H9 (cell line): ENCODE measurements at regions not wholly inside any gene's neighbourhood (a gene's known extent, or its start where the extent isn't known, plus 50 kb on each side); places are given as distances from the start of the nearest gene placed in this dataset.

Experiments used
- DNase-seq: peaks from one replicate; pipeline ENCODE4 v3.0.0-alpha.2; 2017
- H2AFZ ChIP-seq: one replicate; pipeline ENCODE4 v1.6.1; 2013; ENCODE audit warnings: mild to moderate bottlenecking, low read length, control low read depth, moderate library complexity
- H2AK5ac ChIP-seq: 2 replicates; pipeline ENCODE4 v1.6.1; 2013; ENCODE audit warnings: low read length, control low read depth, mixed read lengths; ENCODE audit not compliant: insufficient read length
- H2BK120ac ChIP-seq: one replicate; pipeline ENCODE4 v1.6.1; 2013; ENCODE audit warnings: low read depth, mild to moderate bottlenecking, low read length, control low read depth, inconsistent platforms; ENCODE audit not compliant: poor library complexity, severe bottlenecking
- H2BK12ac ChIP-seq: 2 replicates; pipeline ENCODE4 v1.6.1; 2013; ENCODE audit warnings: low read length, control low read depth, mixed read lengths, low read depth; ENCODE audit not compliant: insufficient read length
- H2BK15ac ChIP-seq: 2 replicates; pipeline ENCODE4 v1.6.1; 2013; ENCODE audit warnings: low read depth, low read length, control low read depth
- H2BK20ac ChIP-seq: one replicate; pipeline ENCODE4 v1.6.1; 2013; ENCODE audit warnings: low read depth, mild to moderate bottlenecking, low read length, control low read depth, inconsistent platforms; ENCODE audit not compliant: poor library complexity, severe bottlenecking
- H2BK5ac ChIP-seq: 2 replicates; pipeline ENCODE4 v1.6.1; 2013; ENCODE audit warnings: low read length, control low read depth, mixed read lengths; ENCODE audit not compliant: insufficient read length
- H3K14ac ChIP-seq: 2 replicates; pipeline ENCODE4 v1.6.1; 2013; ENCODE audit warnings: low read length, control low read depth; ENCODE audit not compliant: insufficient read depth
- H3K18ac ChIP-seq: 2 replicates; pipeline ENCODE4 v1.6.1; 2013; ENCODE audit warnings: low read depth, mild to moderate bottlenecking, mixed read lengths, low read length, control low read depth; ENCODE audit not compliant: insufficient read length
- H3K23ac ChIP-seq: 2 replicates; pipeline ENCODE4 v1.6.1; 2013; ENCODE audit warnings: low read length, control low read depth, mixed read lengths, low read depth; ENCODE audit not compliant: insufficient read length
- H3K23me2 ChIP-seq: 2 replicates; pipeline ENCODE4 v1.6.1; 2013; ENCODE audit warnings: low read depth, mild to moderate bottlenecking, mixed read lengths, low read length, control low read depth; ENCODE audit not compliant: insufficient read length, poor library complexity, severe bottlenecking
- H3K27ac ChIP-seq: 2 replicates; pipeline ENCODE4 v1.5.1; 2013; ENCODE audit warnings: low read length, control low read depth, mixed read lengths, low read depth; ENCODE audit not compliant: insufficient read length
- H3K27me3 ChIP-seq: 2 replicates; pipeline ENCODE4 v1.6.1; 2013; ENCODE audit warnings: low read length, control low read depth, inconsistent platforms; ENCODE audit not compliant: insufficient read depth
- H3K4ac ChIP-seq: 2 replicates; pipeline ENCODE4 v1.6.1; 2013; ENCODE audit warnings: low read depth, mild to moderate bottlenecking, control low read depth, inconsistent platforms, low read length, moderate library complexity
- H3K4me1 ChIP-seq: 2 replicates; pipeline ENCODE4 v1.6.1; 2013; ENCODE audit warnings: low read length, control low read depth, inconsistent platforms; ENCODE audit not compliant: insufficient read depth
- H3K4me2 ChIP-seq: 2 replicates; pipeline ENCODE4 v1.6.1; 2013; ENCODE audit warnings: low read length, control low read depth, mixed read lengths; ENCODE audit not compliant: insufficient read length, insufficient read depth
- H3K56ac ChIP-seq: 2 replicates; pipeline ENCODE4 v1.6.1; 2013; ENCODE audit warnings: low read depth, mild to moderate bottlenecking, mixed read lengths, low read length, control low read depth; ENCODE audit not compliant: insufficient read length
- H3K79me1 ChIP-seq: 2 replicates; pipeline ENCODE4 v1.6.1; 2013; ENCODE audit warnings: low read depth, mild to moderate bottlenecking, moderate library complexity, low read length, control low read depth, inconsistent platforms; ENCODE audit not compliant: insufficient read depth, poor library complexity, severe bottlenecking
- H3K79me2 ChIP-seq: 2 replicates; pipeline ENCODE4 v1.6.1; 2013; ENCODE audit warnings: low read length, control low read depth, inconsistent platforms; ENCODE audit not compliant: insufficient read depth
- H3K9ac ChIP-seq: 2 replicates; pipeline ENCODE4 v1.6.1; 2013; ENCODE audit warnings: low read length, control low read depth, mixed read lengths; ENCODE audit not compliant: insufficient read length; ENCODE audit errors: extremely low read depth
- H3K9me3 ChIP-seq: one replicate; pipeline ENCODE4 v1.6.1; 2013; ENCODE audit warnings: low read depth, low read length, inconsistent platforms; ENCODE audit not compliant: control insufficient read depth
- H3T11ph ChIP-seq: one replicate; pipeline ENCODE4 v1.6.1; 2013; ENCODE audit warnings: mild to moderate bottlenecking, low read length, control low read depth, inconsistent platforms
- H4K20me1 ChIP-seq: one replicate; pipeline ENCODE4 v1.6.1; 2013; ENCODE audit not compliant: control insufficient read depth, insufficient read length, insufficient read depth
- H4K5ac ChIP-seq: 2 replicates; pipeline ENCODE4 v1.6.1; 2013; ENCODE audit warnings: low read depth, mild to moderate bottlenecking, mixed read lengths, low read length, control low read depth; ENCODE audit not compliant: insufficient read length
- H4K8ac ChIP-seq: replicated peaks from 2 replicates; pipeline ENCODE4 v1.6.1; 2013; ENCODE audit warnings: low read length, control low read depth, mixed read lengths, low read depth; ENCODE audit not compliant: insufficient read length
- H4K91ac ChIP-seq: 2 replicates; pipeline ENCODE4 v1.6.1; 2013; ENCODE audit warnings: low read depth, mild to moderate bottlenecking, moderate library complexity, mixed read lengths, low read length, control low read depth; ENCODE audit not compliant: insufficient read length
- H3K27ac Mint-ChIP-seq, 3 experiments: 2 replicates in 2 of 3; 3 replicates in 1 of 3; pipeline ENCODE4 v1.8.0; 2020 to 2021; ENCODE audit warnings: mixed read lengths in 3 of 3, mild to moderate bottlenecking in 1 of 3, moderate library complexity in 1 of 3
- H3K27me3 Mint-ChIP-seq: 2 replicates; pipeline ENCODE4 v1.8.0; 2021; ENCODE audit warnings: low read depth, mild to moderate bottlenecking, moderate library complexity, mixed read lengths
- H3K36me3 Mint-ChIP-seq, 3 experiments: 2 replicates in 2 of 3; 3 replicates in 1 of 3; pipeline ENCODE4 v1.8.0; 2020 to 2021; ENCODE audit warnings: low read depth in 3 of 3, mixed read lengths in 3 of 3; ENCODE audit not compliant: insufficient read depth in 1 of 3
- H3K4me1 Mint-ChIP-seq, 2 experiments: 2 replicates each; pipeline ENCODE4 v1.8.0; 2020; ENCODE audit warnings: mixed read lengths in 2 of 2
- H3K4me3 Mint-ChIP-seq, 2 experiments: 2 replicates in 1 of 2; 3 replicates in 1 of 2; pipeline ENCODE4 v1.8.0; 2020 to 2021; ENCODE audit warnings: mild to moderate bottlenecking in 2 of 2, mixed read lengths in 2 of 2, moderate library complexity in 1 of 2
- H3K9me3 Mint-ChIP-seq, 2 experiments: 2 replicates in 1 of 2; 3 replicates in 1 of 2; pipeline ENCODE4 v1.8.0; 2020; ENCODE audit warnings: mild to moderate bottlenecking in 2 of 2, mixed read lengths in 2 of 2, moderate library complexity in 1 of 2
- WGBS: extraction: QIAGEN DNeasy Blood & Tissue Kit; methylation state at CpG from one replicate; pipeline ENCODE4 v1.1.7; 2013; ENCODE audit warnings: missing lambda C conversion rate, low lambda C conversion rate, mixed read lengths; ENCODE audit not compliant: insufficient read length; ENCODE audit errors: extremely low coverage; 5-methylcytosine and 5-hydroxymethylcytosine counted together
- TF ChIP-seq, protein P1 (sequence below): fragments of 200-600 bp; sonication (generic); conservative IDR thresholded peaks from 3 replicates; pipeline ENCODE4 v1.8.0; 2021; ENCODE audit warnings: antibody characterized with exemption, mild to moderate bottlenecking

- Histone ChIP-seq H2BK5ac (no peak overlapping the region), H3K14ac (no peak overlapping the region), H3K79me2 (no peaks in the 10 kb centered on the region), H3K4me1 (no peaks in the 10 kb centered on the region), H3K27me3 (peaks cover 10% of the 10 kb centered on the region; the same call in 1 of the 2 replicates), H4K91ac (no peak overlapping the region), H3K18ac (no peak overlapping the region), H3K23me2 (no peaks in the 10 kb centered on the region), H2AK5ac (no peak overlapping the region), H2BK20ac (no peak overlapping the region), H3K23ac (no peak overlapping the region), H3K79me1 (no peaks in the 10 kb centered on the region), H4K20me1 (no peaks in the 10 kb centered on the region), H4K5ac (no peak overlapping the region), H2BK120ac (no peak overlapping the region), H3K9ac (no peak overlapping the region), H3T11ph (no peak overlapping the region), H3K56ac (no peak overlapping the region), H3K9me3 (peaks cover 9% of the 10 kb centered on the region), H4K8ac (no peak overlapping the region), H3K4me2 (no peak overlapping the region), H3K27ac (no peak overlapping the region), H2BK12ac (no peak overlapping the region), H3K4ac (no peak overlapping the region), H2AFZ (no peak overlapping the region), H2BK15ac (no peak overlapping the region)
- H3K36me3 Mint-ChIP-seq: peaks cover 6 to 22% (median 10%) of the 10 kb centered on the region in 3 experiments
- H3K4me1 Mint-ChIP-seq: peaks cover 11 to 16% of the 10 kb centered on the region in 2 experiments
- no peak overlapping the region for H3K27ac Mint-ChIP-seq
- H3K9me3 Mint-ChIP-seq: peaks cover 17 to 22% of the 10 kb centered on the region in 2 experiments
- H3K27me3 Mint-ChIP-seq: peaks cover 16% of the 10 kb centered on the region
- no peak for DNase-seq
- WGBS: no CpG with 5 or more reads among the region's 9 CpGs
- TF ChIP-seq, protein P1, sequence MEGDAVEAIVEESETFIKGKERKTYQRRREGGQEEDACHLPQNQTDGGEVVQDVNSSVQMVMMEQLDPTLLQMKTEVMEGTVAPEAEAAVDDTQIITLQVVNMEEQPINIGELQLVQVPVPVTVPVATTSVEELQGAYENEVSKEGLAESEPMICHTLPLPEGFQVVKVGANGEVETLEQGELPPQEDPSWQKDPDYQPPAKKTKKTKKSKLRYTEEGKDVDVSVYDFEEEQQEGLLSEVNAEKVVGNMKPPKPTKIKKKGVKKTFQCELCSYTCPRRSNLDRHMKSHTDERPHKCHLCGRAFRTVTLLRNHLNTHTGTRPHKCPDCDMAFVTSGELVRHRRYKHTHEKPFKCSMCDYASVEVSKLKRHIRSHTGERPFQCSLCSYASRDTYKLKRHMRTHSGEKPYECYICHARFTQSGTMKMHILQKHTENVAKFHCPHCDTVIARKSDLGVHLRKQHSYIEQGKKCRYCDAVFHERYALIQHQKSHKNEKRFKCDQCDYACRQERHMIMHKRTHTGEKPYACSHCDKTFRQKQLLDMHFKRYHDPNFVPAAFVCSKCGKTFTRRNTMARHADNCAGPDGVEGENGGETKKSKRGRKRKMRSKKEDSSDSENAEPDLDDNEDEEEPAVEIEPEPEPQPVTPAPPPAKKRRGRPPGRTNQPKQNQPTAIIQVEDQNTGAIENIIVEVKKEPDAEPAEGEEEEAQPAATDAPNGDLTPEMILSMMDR: no peak
- no peak overlapping the region for H3K4me3 Mint-ChIP-seq
These were observed 294.4 kb downstream of the SOX9 start for GRCh38 chr17:72414967-72415853.
